BE2C (cell line): ENCODE measurements at regions not wholly inside any gene's neighbourhood (a gene's known extent, or its start where the extent isn't known, plus 50 kb on each side); places are given as distances from the start of the nearest gene placed in this dataset.

Experiments
- DNase-seq: peaks from one replicate; pipeline ENCODE4 v3.0.0-alpha.2; 2020
- H3K27me3 ChIP-seq: fragments of 250-450 bp; sonication (Bioruptor Pico); 2 replicates; pipeline ENCODE4 v1.5.1; 2020; ENCODE audit warnings: mild to moderate bottlenecking
- H3K36me3 ChIP-seq: fragments of 250-450 bp; sonication (Bioruptor Pico); 2 replicates; pipeline ENCODE4 v1.5.1; 2020; ENCODE audit warnings: mild to moderate bottlenecking
- H3K4me1 ChIP-seq: fragments of 250-450 bp; sonication (Bioruptor Pico); 2 replicates; pipeline ENCODE4 v1.5.1; 2020
- H3K4me3 ChIP-seq: 2 replicates; pipeline ENCODE4 v1.5.1; 2011; ENCODE audit warnings: low read depth, low read length
- H3K9me3 ChIP-seq: fragments of 250-450 bp; sonication (Bioruptor Pico); 2 replicates; pipeline ENCODE4 v1.5.1; 2020
- TF ChIP-seq, protein P1 (sequence below): IDR thresholded peaks from 2 replicates; pipeline ENCODE4 v1.5.1; 2012; ENCODE audit warnings: mild to moderate bottlenecking, low read depth, low read length

GRCh38 chr7:84362828-84363227, 168.2 kb upstream of the SEMA3A start:
- Histone ChIP-seq H3K4me3 (no peak overlapping the region), H3K4me1 (no peaks in the 10 kb centered on the region), H3K9me3 (no peaks in the 10 kb centered on the region), H3K36me3 (no peaks in the 10 kb centered on the region), H3K27me3 (no peaks in the 10 kb centered on the region)
- no peak for DNase-seq
- TF ChIP-seq, protein P1, sequence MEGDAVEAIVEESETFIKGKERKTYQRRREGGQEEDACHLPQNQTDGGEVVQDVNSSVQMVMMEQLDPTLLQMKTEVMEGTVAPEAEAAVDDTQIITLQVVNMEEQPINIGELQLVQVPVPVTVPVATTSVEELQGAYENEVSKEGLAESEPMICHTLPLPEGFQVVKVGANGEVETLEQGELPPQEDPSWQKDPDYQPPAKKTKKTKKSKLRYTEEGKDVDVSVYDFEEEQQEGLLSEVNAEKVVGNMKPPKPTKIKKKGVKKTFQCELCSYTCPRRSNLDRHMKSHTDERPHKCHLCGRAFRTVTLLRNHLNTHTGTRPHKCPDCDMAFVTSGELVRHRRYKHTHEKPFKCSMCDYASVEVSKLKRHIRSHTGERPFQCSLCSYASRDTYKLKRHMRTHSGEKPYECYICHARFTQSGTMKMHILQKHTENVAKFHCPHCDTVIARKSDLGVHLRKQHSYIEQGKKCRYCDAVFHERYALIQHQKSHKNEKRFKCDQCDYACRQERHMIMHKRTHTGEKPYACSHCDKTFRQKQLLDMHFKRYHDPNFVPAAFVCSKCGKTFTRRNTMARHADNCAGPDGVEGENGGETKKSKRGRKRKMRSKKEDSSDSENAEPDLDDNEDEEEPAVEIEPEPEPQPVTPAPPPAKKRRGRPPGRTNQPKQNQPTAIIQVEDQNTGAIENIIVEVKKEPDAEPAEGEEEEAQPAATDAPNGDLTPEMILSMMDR, result no peak

- DNase-seq, result no peak
- Histone ChIP-seq H3K4me3 (no peak overlapping the region), H3K27me3 (no peaks in the 10 kb centered on the region), H3K36me3 (no peaks in the 10 kb centered on the region), H3K4me1 (no peaks in the 10 kb centered on the region), H3K9me3 (no peaks in the 10 kb centered on the region)
- TF ChIP-seq, protein P1, result no peak
Measured at GRCh38 chr7:84362360-84362759, 167.8 kb upstream of the SEMA3A start.

DNA sequence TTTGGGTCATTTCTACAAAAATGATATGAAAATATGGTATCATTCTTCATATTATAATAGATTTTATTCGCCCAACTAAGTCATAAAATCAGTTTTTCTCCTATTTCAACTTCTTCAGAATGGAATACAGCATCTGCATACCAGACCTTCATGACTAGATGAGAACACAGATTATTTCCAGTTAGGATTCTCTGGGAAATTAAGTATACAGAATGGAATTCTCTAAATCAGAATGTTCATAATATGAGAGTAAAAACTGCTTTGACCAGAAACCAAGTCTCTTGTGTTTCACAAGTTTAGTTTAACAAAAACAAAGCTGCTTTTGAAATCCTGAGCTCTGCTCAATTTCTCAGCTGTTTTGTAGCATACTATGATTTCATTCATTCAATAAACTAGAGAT, 160.3 kb upstream of the SEMA3A start:
- no peak for DNase-seq
- TF ChIP-seq, protein P1, result no peak
- no peaks in the 10 kb centered on the region for H3K36me3 ChIP-seq

GRCh38 chr7:84354030-84354429, 159.4 kb upstream of the SEMA3A start:
- no peak for DNase-seq
- TF ChIP-seq, protein P1, result no peak
- Histone ChIP-seq H3K27me3 (no peaks in the 10 kb centered on the region), H3K4me3 (no peak overlapping the region), H3K36me3 (no peaks in the 10 kb centered on the region), H3K4me1 (no peaks in the 10 kb centered on the region), H3K9me3 (no peaks in the 10 kb centered on the region)

More for the DNA sequence above, 160.3 kb upstream of the SEMA3A start:
- Histone ChIP-seq H3K4me3 (no peak overlapping the region), H3K4me1 (no peaks in the 10 kb centered on the region), H3K27me3 (no peaks in the 10 kb centered on the region), H3K9me3 (no peaks in the 10 kb centered on the region)

- H3K4me3 ChIP-seq, result no peak overlapping the region
- no peaks in the 10 kb centered on the region for H3K27me3 ChIP-seq
- no peaks in the 10 kb centered on the region for H3K36me3 ChIP-seq
- TF ChIP-seq, protein P1, result no peak
- H3K9me3 ChIP-seq, result no peaks in the 10 kb centered on the region
- no peak for DNase-seq
- no peaks in the 10 kb centered on the region for H3K4me1 ChIP-seq
Measured at GRCh38 chr7:84339306-84339705, 144.7 kb upstream of the SEMA3A start.

DNA sequence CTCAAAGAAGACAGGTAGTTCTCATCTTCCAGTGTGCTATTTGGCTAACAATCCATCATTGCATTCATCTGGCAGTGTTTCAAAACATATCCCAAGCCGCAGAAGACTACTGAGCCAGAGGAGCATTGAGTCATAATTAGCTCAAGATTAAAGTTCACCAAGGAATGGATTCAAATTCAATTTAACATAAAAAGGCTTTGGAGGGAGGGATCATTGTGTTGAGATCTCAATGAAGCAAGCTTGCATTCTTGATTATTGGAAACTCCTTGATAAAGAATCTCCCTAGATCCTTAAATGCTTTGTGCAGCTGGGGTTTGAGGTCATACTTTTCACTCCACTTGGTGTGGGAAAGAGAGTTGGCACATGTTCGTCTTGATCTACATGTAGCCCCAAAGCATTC, 142.8 kb upstream of the SEMA3A start:
- Histone ChIP-seq H3K9me3 (no peaks in the 10 kb centered on the region), H3K4me3 (no peak overlapping the region), H3K4me1 (no peaks in the 10 kb centered on the region), H3K36me3 (no peaks in the 10 kb centered on the region), H3K27me3 (no peaks in the 10 kb centered on the region)
- DNase-seq, result no peak
- TF ChIP-seq, protein P1, result no peak
